Ovary (tissue), 3 donors: ENCODE measurements at regions not wholly inside any gene's neighbourhood (a gene's known extent, or its start where the extent isn't known, plus 50 kb on each side); places are given as distances from the start of the nearest gene placed in this dataset.

Experiments
- POLR2A ChIP-seq: fragments of 450-650 bp; IDR thresholded peaks from one replicate; pipeline ENCODE4 v1.6.1; 2017; ENCODE audit warnings: antibody characterized with exemption, mild to moderate bottlenecking, moderate library complexity
- TF ChIP-seq, protein P1 (sequence below), 3 donors: fragments of 450-650 bp in 2 of 3; fragments of 200-600 bp in 1 of 3; IDR thresholded peaks; one replicate each; pipeline versions ENCODE4 v1.5.1 to v1.8.0; 2016 to 2022; ENCODE audit warnings: antibody characterized with exemption in 3 of 3, mild to moderate bottlenecking in 1 of 3
- donor health status: DM: no; HTN: no; CAD: no.

DNA sequence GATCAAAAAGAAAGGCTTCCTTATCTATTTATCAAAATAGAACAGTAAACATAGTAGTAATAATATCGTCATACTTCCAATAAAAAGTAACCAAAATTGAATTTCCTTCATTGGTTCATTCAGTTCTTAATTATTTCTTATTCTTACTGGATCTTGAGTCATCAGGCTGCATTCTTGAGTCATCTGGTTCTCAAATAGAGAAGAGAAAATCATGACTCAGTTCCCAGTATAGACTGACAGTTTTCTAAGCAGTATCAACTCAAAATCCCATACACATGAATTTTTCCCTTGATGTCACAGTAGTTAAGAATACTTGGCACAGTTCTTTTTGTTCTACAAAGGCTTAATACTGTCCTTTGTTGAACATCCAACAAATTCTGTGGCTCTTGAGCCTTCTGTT lies 626.9 kb upstream of the ADGRL4 start:
- no peak for TF ChIP-seq POLR2A
- TF ChIP-seq, protein P1, sequence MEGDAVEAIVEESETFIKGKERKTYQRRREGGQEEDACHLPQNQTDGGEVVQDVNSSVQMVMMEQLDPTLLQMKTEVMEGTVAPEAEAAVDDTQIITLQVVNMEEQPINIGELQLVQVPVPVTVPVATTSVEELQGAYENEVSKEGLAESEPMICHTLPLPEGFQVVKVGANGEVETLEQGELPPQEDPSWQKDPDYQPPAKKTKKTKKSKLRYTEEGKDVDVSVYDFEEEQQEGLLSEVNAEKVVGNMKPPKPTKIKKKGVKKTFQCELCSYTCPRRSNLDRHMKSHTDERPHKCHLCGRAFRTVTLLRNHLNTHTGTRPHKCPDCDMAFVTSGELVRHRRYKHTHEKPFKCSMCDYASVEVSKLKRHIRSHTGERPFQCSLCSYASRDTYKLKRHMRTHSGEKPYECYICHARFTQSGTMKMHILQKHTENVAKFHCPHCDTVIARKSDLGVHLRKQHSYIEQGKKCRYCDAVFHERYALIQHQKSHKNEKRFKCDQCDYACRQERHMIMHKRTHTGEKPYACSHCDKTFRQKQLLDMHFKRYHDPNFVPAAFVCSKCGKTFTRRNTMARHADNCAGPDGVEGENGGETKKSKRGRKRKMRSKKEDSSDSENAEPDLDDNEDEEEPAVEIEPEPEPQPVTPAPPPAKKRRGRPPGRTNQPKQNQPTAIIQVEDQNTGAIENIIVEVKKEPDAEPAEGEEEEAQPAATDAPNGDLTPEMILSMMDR (IDR thresholded peaks at IDR 0.05) = no peak
